GM18873 (cell line): ENCODE measurements at regions not wholly inside any gene's neighbourhood (a gene's known extent, or its start where the extent isn't known, plus 50 kb on each side); places are given as distances from the start of the nearest gene placed in this dataset.

ENCODE experiments used
- ATAC-seq: cut with Tn5 transposase; IDR thresholded peaks from one replicate; pipeline ENCODE4 v1.9.1; 2021; ENCODE audit warnings: mild to moderate bottlenecking, moderate library complexity, moderate number of reproducible peaks; ENCODE audit not compliant: unreplicated experiment, low FRiP score

DNA sequence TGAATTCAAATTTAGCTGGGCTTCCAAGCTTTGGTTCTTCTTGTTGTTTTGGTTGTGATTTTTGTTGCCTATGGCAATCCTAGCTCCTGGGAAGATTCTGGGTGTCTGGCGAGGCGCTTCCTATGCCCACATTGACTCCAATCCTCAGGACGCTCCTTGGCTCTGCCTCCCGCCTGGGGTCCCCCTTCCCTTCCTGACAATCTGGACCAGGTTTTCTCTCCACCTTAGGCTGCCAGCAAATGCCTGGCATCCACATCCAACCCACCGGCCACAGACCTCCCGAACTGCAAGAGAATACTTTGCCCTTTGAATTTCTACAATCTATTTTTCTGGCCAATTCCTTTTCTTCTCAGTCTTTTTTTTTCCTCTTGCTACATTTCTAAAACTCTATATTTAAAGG, 186.9 kb upstream of the UBL3 start:
- ATAC-seq: no peak

DNA sequence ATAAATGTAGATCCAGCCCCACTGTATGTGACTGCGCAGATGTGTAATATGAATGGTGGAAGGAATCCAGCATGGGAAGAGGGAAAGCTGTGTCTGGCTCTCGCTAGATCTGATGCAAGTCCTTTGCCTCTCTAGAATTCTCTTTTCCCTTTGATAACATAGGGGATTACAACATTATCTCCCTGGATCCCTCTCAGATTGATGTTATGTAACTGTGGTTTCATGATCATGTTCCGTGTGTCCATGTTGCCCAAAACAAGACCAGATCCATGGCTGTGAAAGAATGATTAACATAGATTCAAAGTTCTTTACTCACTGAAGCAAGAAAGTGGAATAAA, 184.0 kb upstream of the UBL3 start:
- ATAC-seq: no peak

DNA sequence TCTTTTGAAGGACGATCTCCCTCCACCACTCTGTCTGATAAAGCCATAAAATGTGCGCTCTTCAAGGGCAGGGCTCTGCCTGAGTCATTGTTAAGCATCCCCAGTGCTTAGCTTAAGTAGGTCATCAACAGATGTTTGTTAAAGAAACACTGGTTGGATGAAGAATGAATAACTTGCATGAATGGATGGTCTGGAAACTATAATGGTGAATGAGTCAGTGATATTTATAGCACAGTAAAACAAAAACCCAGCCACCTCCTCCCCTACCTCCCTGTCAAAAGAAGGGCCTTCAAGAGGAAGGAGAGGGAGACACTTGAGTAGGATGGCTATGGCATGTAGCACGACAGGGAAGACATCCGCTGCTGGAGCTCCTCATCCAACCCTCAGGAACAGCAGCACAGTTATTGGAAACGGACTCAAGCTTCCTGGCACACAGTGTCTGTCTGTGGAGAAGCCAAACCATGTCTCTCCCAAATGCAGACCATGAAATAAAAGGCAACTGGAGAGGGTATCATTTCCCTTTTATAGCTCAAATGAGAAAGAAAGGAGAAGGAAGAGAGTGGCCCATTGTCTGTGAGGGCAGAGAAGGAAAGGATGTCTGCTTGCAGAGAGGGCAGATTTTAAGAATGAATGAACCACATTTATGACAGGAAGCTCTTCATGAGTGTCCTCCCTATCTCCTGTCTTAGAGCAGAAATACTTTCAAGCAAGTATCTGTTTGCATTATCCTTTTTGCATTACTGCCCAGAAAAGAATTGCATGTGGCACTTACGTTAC, 183.5 kb upstream of the UBL3 start:
- no peak for ATAC-seq

DNA sequence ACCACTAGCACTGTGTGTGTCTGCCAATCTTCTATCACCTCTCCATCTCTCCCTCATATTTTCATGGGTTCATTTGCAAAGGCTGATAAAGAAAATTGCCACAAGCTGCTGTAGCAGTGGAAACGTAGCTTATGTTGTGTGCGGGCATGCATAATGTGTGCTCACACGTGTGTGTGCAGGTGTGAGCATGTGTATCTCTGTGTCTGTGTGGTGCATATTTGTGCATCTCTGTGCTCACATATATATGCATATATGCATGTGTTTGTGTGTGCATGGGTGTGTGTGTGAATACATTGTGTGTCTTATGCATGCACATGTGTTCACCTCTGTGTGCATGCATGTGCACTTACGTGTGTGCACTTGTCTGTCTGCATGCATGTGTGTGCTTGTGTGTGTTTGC, 181.8 kb upstream of the UBL3 start:
- ATAC-seq: no peak

DNA sequence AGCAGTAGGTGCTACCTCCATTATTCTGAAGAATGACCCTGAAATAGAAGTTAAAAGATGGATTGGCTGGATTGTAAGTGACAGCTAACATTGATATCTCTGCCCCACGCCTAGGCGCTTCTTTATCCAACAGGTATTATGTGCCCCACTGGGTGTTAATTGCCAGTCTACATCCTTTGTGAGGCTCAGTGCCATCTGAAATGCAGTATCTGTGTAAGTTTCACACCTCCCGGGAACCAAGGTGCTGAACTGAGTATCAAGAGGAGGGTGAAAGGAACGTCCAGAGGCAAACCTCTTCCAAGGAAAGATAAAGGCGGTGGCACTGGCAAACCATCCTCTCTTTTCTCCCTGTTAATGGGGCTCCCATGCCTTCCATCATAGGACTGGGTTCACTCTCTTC, 181.1 kb upstream of the UBL3 start:
- ATAC-seq: no peak

DNA sequence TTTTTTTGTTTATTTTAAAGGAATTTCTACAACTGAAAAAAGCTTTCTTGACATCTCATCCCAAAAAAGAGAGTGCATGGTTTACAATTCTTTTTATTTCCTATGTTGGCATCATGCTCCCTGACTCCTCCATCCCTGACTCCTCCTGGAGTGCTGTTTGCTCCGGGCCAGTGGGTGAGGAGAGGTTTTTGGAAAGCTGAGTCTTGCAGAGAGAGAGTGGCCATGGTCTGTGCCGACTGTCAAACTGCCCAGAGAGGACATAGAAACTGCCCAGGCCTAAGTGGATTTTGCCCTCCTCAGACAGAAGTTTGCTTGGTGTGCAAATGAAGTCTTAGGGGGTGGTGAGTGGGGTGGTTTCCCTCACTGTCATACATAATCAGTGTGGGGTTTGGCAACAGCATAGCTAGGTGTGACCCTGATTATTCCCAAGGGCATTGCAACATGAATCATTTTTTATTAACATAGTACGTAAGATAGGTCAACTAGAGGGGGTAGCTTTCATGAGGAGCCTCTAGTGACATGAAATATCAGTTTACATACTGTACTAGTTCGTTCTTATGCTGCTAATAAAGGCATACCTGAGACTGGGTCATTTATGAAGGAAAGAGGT, 179.8 kb upstream of the UBL3 start:
- ATAC-seq: no peak

DNA sequence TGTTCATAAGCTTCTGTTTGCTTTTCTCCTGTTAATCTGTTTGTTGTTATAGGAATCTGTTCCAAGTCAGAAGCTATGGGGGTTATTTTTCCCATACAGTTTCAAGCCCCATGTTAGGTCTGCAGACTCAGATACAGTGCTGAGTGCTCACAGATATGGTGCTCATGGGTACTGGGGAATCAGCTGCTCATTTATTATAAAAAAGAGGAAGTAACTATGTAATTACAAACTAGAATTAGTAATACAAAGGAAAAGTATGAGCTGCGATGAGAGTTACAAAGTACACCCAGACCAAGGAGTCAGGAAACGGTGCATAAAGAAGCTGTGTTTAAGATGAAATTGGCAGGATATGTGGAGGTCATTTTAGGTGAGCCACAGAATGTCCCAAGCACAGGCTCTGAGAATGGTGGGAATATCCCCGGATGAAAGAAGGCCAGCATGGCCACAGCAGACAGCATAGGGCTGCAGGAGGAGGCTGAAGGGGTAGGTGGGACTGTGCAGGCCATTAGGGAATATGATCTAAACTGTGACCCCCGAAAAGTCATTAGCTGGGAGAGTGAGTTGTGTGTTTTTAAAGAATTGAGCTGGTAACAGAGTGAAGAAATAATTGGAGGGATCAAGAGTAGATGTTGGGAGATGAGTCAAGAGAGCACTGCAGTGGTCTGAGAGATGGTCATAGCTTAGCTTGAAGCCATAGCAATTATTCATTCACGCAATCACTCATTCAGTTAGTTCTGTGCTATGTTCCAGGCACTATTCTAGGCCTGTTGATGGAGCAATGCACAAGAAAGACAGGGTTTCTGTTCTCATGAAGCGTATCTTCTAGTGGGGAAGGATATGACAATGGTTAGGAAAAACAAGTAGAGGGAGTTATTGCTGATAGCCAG, 177.4 kb upstream of the UBL3 start:
- ATAC-seq: no peak

DNA sequence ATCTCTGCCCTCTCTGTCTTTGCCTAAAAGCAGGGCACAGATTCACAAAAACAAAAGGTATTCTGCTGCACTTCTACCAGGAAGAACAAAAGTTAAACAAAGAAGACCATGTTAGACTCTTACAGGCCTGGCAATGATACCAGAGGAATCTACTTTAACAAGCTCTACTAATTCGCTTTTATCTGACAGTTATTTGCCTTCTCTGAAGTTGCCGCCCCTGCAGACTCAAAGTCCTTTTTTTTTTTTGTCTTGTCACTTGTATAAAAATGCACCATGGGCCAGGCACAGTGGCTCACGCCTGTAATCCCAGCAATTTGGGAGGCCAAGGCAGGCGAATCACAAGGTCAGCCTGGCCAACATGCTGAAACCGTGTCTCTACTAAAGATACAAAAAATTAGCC, 176.5 kb upstream of the UBL3 start:
- no peak for ATAC-seq

DNA sequence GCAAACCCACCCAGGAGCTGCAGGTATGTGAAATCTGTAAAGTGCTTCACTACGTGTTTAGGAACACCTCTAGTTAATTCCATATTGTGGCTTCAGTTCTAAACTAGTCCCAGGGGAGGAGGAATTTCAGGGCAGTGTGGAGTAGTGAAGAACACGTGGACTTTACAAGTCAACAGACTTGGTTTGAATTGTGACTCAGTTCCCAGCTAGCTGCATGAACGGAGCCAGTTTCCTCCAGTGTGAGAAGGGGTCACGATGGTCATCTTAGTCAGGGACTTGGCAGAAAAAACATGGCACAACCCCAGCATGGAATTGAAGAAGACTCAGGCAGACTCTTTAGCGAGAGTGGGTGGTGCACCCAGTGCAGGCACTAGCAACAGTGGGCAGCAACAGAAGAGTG, 175.7 kb upstream of the UBL3 start:
- no peak for ATAC-seq

DNA sequence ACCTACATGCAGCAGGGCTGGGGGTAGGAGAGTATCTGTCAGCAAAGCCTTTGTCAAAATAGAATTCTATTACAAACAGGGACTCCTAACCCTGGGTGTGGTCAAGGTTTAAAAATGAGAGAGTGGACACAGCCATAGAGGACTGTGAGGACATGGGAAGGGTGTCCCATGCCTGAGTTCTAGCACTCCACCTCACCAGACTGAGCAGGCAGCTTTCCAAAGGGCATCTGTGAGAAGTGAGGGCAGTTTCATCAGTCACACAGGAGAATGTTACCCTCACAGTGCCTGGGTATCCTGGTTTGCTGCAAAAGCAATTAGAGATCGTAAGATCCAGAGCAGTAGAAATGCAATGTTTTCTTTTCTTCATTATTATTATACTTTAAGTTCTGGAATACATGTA, 174.9 kb upstream of the UBL3 start:
- ATAC-seq: no peak

DNA sequence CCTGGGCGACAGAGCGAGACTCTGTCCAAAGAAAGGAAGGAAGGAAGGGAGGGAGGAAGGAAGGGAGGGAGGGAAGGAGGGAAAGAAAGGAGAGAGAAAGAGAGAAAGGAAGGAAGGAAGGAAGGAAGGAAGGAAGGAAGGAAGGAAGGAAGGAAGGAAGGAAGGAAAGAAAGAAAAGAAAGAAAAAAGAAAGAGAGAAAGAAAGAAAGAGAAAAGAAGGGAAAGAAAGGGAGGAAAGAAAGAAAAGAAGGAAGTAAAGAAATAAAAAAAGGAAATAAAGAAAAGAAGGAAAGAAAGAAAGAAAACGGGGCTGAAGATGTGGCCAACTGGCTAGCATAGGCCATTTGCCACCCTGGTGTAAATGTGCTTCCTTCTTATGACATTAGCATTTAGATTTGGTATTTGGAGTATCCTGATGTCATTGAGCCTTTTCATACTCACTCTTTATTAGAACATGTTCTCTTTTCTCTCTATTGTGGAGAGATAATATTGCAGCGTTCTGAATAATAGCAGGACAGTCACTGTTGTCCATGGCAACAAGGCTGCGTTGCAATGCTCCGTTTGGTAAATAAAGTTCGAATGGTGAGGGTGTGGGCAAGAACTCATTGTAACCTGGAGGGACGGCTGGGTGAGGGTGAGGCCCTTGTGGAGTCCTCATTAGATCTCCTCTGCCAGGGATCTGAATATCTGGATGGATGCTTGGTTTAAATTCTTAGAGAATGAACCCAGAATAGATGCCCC, 173.9 kb upstream of the UBL3 start:
- ATAC-seq: no peak

DNA sequence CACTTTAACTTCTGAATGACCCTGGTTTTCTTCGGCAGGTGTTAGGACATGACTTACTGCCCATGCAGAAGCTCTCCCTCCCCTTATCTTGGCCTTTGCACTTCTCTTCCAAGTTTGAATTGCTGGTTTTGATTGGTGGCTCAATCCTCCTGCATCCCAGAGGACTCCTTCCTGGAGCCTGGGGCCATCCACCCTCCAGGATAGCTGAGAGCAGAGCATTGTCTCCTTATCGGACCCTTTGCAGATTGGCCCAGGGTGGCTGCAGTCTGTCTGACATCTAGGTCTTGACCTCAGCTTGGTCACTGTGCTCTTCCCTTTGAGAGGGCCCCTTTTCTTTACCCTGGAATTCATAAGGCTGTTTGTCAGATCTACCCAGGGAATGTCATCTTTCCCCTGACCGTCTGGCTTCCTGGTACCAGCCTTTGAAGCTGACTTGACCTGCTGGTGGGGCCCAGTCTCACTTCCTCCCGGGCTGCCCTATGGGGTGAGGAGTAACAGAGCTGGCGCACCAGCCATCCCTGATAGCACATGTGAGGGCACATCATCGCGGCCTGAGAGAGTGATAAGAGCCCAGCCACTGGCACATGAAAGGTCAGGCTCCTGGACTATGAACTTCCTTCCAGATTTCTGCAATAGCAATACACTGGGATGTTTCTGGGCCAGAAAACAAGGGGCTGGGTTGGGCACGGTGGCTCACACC, 172.9 kb upstream of the UBL3 start:
- ATAC-seq: no peak

DNA sequence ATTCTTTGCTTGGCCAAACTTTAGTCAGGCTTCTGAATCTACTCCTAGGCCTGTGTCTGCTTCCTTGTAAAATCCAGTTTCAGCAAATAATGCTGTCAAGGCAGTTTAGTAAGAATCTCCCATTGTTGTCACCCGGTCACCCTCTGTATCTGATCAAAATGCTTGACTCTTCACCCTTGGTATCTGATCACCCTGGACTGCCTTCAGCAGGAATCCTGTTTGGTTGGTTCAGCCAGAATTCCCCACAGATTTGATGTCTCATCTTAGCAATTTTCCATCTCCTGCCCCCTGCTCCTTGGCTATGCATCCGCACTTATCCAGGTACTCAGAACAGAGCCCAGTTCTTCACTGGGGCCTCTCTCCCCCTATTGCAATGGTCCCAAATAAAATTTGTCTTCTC, 172.4 kb upstream of the UBL3 start:
- no peak for ATAC-seq

DNA sequence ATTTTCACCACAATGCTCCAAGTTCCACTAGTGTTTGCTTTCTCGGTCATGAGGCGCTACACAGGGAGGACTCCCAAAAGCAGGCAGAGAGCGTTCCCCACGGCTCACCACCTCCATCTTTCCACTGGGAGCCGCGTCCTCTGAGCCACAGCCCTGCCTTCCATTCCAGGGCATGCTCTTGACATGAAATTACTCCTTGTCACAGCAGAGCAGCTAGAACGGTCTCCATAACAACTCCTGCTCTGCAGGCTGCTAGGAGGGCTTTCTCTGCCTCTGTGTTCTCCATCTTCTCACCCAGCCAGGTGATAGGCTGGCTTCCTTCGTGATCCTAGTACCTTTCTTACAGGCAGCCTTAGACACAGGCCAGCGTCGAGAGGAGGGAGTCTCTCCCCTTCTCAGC, 171.8 kb upstream of the UBL3 start:
- ATAC-seq: no peak

DNA sequence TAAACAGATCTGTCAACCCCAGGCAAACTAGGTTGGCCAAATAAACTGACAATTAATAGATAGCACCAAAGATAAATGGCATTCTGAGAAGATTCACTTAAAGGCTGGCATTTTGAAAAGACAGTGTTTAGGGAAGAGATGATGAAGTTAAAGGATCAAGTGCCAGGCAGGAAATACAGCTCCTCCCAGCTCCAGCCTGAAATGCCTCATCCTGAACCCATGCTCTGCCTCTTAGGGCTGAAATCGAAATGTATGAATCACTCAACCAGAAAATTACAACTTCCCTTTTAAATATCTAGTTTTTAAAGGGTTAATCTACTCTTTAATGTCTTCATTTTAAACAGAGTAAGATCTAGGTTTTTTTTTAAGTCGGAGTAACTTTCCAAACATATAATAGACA, 171.2 kb upstream of the UBL3 start:
- no peak for ATAC-seq

DNA sequence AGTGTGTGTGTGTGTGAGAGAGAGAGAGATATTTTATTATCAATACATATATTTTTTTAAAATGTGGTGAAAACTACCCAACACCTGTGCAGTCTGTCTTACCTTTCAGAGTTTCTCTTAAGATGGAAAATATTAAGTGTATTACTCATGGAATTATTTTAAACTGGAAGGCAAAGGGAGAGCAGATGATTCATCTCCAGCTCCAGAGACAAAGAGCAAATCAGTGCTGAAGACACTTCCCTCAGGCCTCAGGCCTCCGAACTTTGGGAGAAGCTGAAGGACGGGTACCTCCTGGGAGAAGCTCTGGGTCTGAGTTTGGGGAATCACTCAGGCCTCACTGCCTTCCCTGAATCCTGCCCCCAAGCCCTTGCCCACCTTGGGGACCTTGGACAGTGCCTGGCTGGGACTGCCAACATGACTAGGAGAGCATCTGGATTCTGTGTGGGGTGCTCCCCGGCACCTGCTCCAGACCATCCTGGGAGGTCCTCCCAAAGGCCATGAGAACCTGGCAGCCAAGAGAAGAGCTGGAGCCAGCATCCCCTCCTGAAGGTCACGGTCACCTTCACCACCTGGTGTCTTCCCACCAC, 170.4 kb upstream of the UBL3 start:
- ATAC-seq: no peak

DNA sequence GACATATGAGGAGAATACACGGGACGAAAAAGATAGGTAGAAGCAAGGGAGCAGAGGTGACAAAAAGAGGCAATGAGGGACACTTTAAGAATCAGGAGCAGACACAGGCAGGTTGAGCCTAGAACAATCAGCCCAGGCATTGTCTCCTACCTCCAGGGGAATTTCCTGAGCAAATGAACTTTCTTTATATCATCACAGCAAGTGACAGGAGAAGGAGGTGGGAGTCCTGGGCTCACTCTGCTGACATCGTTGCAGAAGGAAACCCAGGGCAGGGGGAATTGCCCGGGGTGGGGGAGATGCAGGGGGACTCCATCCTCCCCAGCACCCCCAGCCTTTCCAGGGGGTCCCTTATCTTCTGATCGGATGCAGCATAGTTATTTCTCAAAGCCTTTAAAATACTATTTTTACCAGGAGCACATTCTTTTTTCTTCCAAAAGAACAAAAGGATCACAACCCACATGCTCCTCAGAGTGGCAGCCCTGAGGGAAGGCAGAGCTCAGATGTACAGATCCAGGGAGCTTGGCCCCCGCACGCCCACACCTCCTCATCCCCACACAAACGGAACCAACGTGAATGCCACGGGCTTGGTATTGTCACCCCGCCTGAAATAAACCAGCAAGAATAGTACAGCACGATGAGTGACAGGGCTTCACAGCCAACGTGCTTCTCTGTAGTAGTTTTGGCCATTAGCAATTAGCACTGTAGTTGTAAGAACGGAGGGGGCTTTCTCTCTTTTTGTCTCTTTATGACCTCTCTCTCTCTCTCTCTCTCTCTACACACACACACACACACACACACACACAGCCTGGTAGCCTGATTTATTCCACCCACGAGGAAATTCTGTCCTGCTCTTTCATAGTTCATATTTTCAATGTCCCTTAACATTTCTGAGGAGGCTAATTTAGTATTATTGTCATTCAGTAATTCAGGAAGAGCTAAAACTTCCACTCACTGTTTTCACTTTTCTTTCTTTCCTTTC, 169.5 kb upstream of the UBL3 start:
- ATAC-seq: no peak

DNA sequence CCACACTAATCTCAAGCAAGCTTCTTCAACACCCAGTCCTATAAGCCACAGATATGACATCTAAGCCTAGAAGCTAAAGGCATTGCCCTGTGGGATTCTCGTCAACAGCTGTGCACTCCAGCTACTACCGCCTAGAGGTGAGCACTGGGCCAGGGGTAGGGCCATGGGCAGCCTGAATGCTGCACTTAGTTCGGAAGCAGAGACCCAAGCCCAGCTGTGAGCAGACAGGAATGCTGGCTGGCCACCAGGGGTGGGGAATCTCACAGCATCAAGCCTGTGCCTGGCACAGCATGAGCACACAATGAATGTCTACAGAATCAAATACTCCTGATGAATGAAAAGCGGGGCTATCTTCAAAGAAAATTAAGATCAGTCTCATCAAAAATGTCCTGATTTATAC, 167.5 kb upstream of the UBL3 start:
- ATAC-seq: no peak

DNA sequence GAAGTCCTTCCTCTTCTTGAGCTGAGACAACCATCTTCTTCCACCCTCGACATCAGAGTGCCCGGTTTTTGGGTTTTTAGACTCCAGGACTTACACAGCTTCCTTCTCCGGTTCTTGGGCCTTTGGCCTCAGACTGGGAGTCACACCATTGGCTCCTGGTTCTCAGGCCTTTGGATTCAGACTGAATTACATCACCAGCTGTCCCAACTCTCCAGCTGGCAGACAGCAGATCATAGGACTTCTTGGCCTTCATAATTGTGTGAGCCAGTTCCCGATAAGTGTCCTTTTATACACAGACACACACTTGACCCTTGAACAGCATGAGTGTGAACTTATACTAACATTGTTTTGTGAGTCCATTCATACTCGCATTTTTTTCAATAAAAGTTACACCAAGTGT, 166.0 kb upstream of the UBL3 start:
- no peak for ATAC-seq
